H1 (cell line): ENCODE measurements at regions not wholly inside any gene's neighbourhood (a gene's known extent, or its start where the extent isn't known, plus 50 kb on each side); places are given as distances from the start of the nearest gene placed in this dataset.

Source experiments
- CTCF ChIA-PET: fragments of 300-600 bp; sonication (Branson Sonifier 250); formaldehyde crosslinking; loops from one replicate; lab custom pipeline; 2021; ENCODE audit not compliant: partially characterized antibody; lab: Charles Lee
- POLR2A ChIA-PET: fragments of 300-600 bp; sonication (Branson Sonifier 250); formaldehyde crosslinking; loops from one replicate; lab custom pipeline; 2021; ENCODE audit warnings: inconsistent platforms; ENCODE audit not compliant: partially characterized antibody; lab: Charles Lee
- DNase-seq, 2 experiments: peaks; one replicate each; pipeline versions ENCODE4 v3.0.0 to v3.0.0-alpha.2; 2010 to 2022; ENCODE audit warnings: low spot score in 2 of 2, low read depth in 1 of 2, mixed read lengths in 1 of 2
- FAIRE-seq: peaks from 2 replicates; lab custom pipeline; 2011; peaks lifted over from hg19 to GRCh38; lab: Jason Lieb, UNC
- H2AFZ ChIP-seq: 2 replicates; pipeline ENCODE4 v1.8.1; 2012; ENCODE audit warnings: low read length, inconsistent platforms
- H2AK5ac ChIP-seq: 2 replicates; pipeline ENCODE4 v1.6.1; 2013; ENCODE audit warnings: low read depth, low read length
- H2BK120ac ChIP-seq: replicated peaks from 2 replicates; pipeline ENCODE3; 2013; ENCODE audit warnings: low read depth, low read length, inconsistent platforms
- H2BK12ac ChIP-seq: 2 replicates; pipeline ENCODE4 v1.6.1; 2013; ENCODE audit warnings: low read depth, low read length
- H2BK15ac ChIP-seq: 2 replicates; pipeline ENCODE4 v1.6.1; 2013; ENCODE audit warnings: low read length
- H2BK20ac ChIP-seq: 2 replicates; pipeline ENCODE4 v1.6.1; 2013; ENCODE audit warnings: low read length
- H2BK5ac ChIP-seq: 2 replicates; pipeline ENCODE4 v1.6.1; 2013; ENCODE audit warnings: low read depth, low read length
- H3K14ac ChIP-seq: 2 replicates; pipeline ENCODE4 v1.6.1; 2013; ENCODE audit warnings: inconsistent platforms; ENCODE audit not compliant: insufficient read length
- H3K18ac ChIP-seq: 2 replicates; pipeline ENCODE4 v1.6.1; 2013; ENCODE audit warnings: low read length; ENCODE audit errors: extremely low read depth
- H3K23ac ChIP-seq: 2 replicates; pipeline ENCODE4 v1.6.1; 2013; ENCODE audit warnings: inconsistent platforms; ENCODE audit not compliant: insufficient read length
- H3K23me2 ChIP-seq: 2 replicates; pipeline ENCODE4 v1.6.1; 2013; ENCODE audit warnings: low read depth, low read length
- H3K27ac ChIP-seq: 2 replicates; pipeline ENCODE4 v1.6.1; 2011; ENCODE audit warnings: low read depth, low read length, inconsistent platforms
- H3K27me3 ChIP-seq, 4 experiments: replicated peaks in 1 of 4; 1 replicate in 1 of 4; 2 replicates in 3 of 4; pipeline versions ENCODE4 v1.6.1 to v1.8.1; 2011 to 2013; ENCODE audit warnings: low read length in 3 of 4, mild to moderate bottlenecking in 3 of 4, inconsistent platforms in 2 of 4, mixed read lengths in 2 of 4, moderate library complexity in 1 of 4; ENCODE audit not compliant: control insufficient read depth in 3 of 4, insufficient read depth in 3 of 4; ENCODE audit errors: extremely low read depth in 1 of 4
- H3K36me3 ChIP-seq, 4 experiments: 2 replicates each; pipeline versions ENCODE4 v1.6.1 to v1.8.1; 2011 to 2013; ENCODE audit warnings: mild to moderate bottlenecking in 4 of 4, low read length in 3 of 4, moderate library complexity in 2 of 4, control low read depth in 1 of 4, inconsistent platforms in 1 of 4; ENCODE audit not compliant: insufficient read depth in 4 of 4, control insufficient read depth in 2 of 4
- H3K4ac ChIP-seq: replicated peaks from 2 replicates; pipeline ENCODE3; 2013; ENCODE audit warnings: low read length, low read depth, mixed read lengths, inconsistent platforms; ENCODE audit not compliant: insufficient read length
- H3K4me1 ChIP-seq, 4 experiments: replicated peaks in 1 of 4; 1 replicate in 1 of 4; 2 replicates in 3 of 4; pipeline versions ENCODE4 v1.6.1 to v1.8.1; 2011 to 2013; ENCODE audit warnings: low read length in 3 of 4, inconsistent platforms in 2 of 4, mixed read lengths in 1 of 4; ENCODE audit not compliant: insufficient read depth in 4 of 4, control insufficient read depth in 3 of 4
- H3K4me2 ChIP-seq, 2 experiments: 2 replicates each; pipeline versions ENCODE4 v1.6.1 to v1.8.1; 2011 to 2013; ENCODE audit warnings: low read depth in 2 of 2, low read length in 2 of 2, control low read depth in 1 of 2, inconsistent platforms in 1 of 2, mild to moderate bottlenecking in 1 of 2; ENCODE audit not compliant: insufficient read depth in 1 of 2
- H3K4me3 ChIP-seq, 4 experiments: fragments of 200-600, 300-600 bp in 1 of 4; sonication (generic), shearing (Covaris generic), sonication (Bioruptor Twin) in 1 of 4; 2 replicates each; pipeline versions ENCODE4 v1.5.1 to v1.8.1; 2011 to 2016; ENCODE audit warnings: low read length in 4 of 4, low read depth in 3 of 4, control low read depth in 2 of 4, inconsistent platforms in 2 of 4, mild to moderate bottlenecking in 2 of 4, mixed read lengths in 1 of 4, moderate library complexity in 1 of 4; ENCODE audit not compliant: insufficient read depth in 2 of 4; ENCODE audit errors: extremely low read depth in 1 of 4
- H3K56ac ChIP-seq: replicated peaks from 2 replicates; pipeline ENCODE3; 2013; ENCODE audit warnings: low read depth, mild to moderate bottlenecking, mixed read lengths, low read length, inconsistent platforms; ENCODE audit not compliant: insufficient read length
- H3K79me1 ChIP-seq: 2 replicates; pipeline ENCODE4 v1.6.1; 2013; ENCODE audit warnings: low read depth, low read length, control low read depth
- H3K79me2 ChIP-seq, 2 experiments: 2 replicates each; pipeline versions ENCODE4 v1.6.1 to v1.8.1; 2012 to 2013; ENCODE audit warnings: low read length in 2 of 2, mild to moderate bottlenecking in 2 of 2, inconsistent platforms in 1 of 2; ENCODE audit not compliant: insufficient read depth in 2 of 2, control insufficient read depth in 1 of 2
- H3K9ac ChIP-seq, 4 experiments: replicated peaks in 1 of 4; 1 replicate in 1 of 4; 2 replicates in 3 of 4; pipeline versions ENCODE4 v1.6.1 to v1.8.1; 2011 to 2013; ENCODE audit warnings: low read depth in 3 of 4, low read length in 3 of 4, control low read depth in 2 of 4, mild to moderate bottlenecking in 2 of 4, moderate library complexity in 2 of 4, inconsistent platforms in 1 of 4; ENCODE audit errors: extremely low read depth in 1 of 4
- H3K9me3 ChIP-seq, 2 experiments: 2 replicates each; pipeline versions ENCODE4 v1.6.1 to v1.8.1; 2012 to 2013; ENCODE audit warnings: mild to moderate bottlenecking in 2 of 2, moderate library complexity in 2 of 2, control low read depth in 1 of 2, inconsistent platforms in 1 of 2, low read depth in 1 of 2, low read length in 1 of 2, mixed read lengths in 1 of 2; ENCODE audit not compliant: insufficient read depth in 2 of 2
- H4K20me1 ChIP-seq, 2 experiments: replicated peaks in 1 of 2; 2 replicates each; pipeline versions ENCODE3 to v1.8.1; 2011 to 2013; ENCODE audit warnings: inconsistent platforms in 2 of 2, low read length in 2 of 2, mild to moderate bottlenecking in 1 of 2; ENCODE audit not compliant: insufficient read depth in 2 of 2, control insufficient read depth in 1 of 2
- H4K5ac ChIP-seq: 2 replicates; pipeline ENCODE4 v1.6.1; 2013; ENCODE audit warnings: low read length, low read depth, mixed read lengths, inconsistent platforms; ENCODE audit not compliant: insufficient read length
- H4K8ac ChIP-seq: 2 replicates; pipeline ENCODE4 v1.8.0; 2013; ENCODE audit warnings: mild to moderate bottlenecking, moderate library complexity, low read length, inconsistent platforms; ENCODE audit not compliant: insufficient read depth; ENCODE audit errors: extremely low read depth
- H4K91ac ChIP-seq: replicated peaks from 2 replicates; pipeline ENCODE3; 2013; ENCODE audit warnings: low read length, mixed read lengths, inconsistent platforms; ENCODE audit not compliant: insufficient read length
- CBX8 ChIP-seq: fragments of 300-800, 300-1000 bp; sonication (generic); IDR thresholded peaks from 2 replicates; pipeline ENCODE4 v1.7.1; 2016; ENCODE audit warnings: low read depth, low read length, borderline replicate concordance
- CHD1 ChIP-seq: IDR thresholded peaks from 2 replicates; pipeline ENCODE4 v1.6.1; 2012; ENCODE audit warnings: low read depth, low read length, improper control_type of control experiment
- GABPA ChIP-seq: IDR thresholded peaks from 2 replicates; pipeline ENCODE4 v1.6.1; 2011; ENCODE audit warnings: mild to moderate bottlenecking, low read length, moderate library complexity, borderline replicate concordance; ENCODE audit not compliant: insufficient read depth
- HDAC2 ChIP-seq, 2 experiments: fragments of 300-600 bp in 1 of 2; sonication (generic) in 1 of 2; IDR thresholded peaks; 2 replicates each; pipeline ENCODE4 v1.6.1; 2011 to 2012; ENCODE audit warnings: low read depth in 2 of 2, low read length in 2 of 2, mild to moderate bottlenecking in 2 of 2, moderate library complexity in 2 of 2, borderline replicate concordance in 1 of 2, inconsistent platforms in 1 of 2
- RBBP5 ChIP-seq: IDR thresholded peaks from 2 replicates; pipeline ENCODE4 v1.7.1; 2012; ENCODE audit warnings: low read depth, mild to moderate bottlenecking, inconsistent platforms, low read length, moderate library complexity, borderline replicate concordance
- SP1 ChIP-seq: IDR thresholded peaks from 2 replicates; pipeline ENCODE4 v1.6.1; 2011; ENCODE audit warnings: low read depth, low read length
- WGBS, 2 experiments: shearing (Covaris generic) in 1 of 2; methylation state at CpG; one replicate each; pipeline versions ENCODE4 v1.1.6 to v1.1.7; 2013 to 2015; ENCODE audit warnings: low lambda C conversion rate in 2 of 2, mixed read lengths in 2 of 2, inconsistent platforms in 1 of 2, low coverage in 1 of 2, missing lambda C conversion rate in 1 of 2; ENCODE audit not compliant: insufficient replicate concordance in 2 of 2, insufficient coverage in 1 of 2, insufficient read length in 1 of 2; ENCODE audit errors: extremely low coverage in 1 of 2, missing lambda C conversion rate in 1 of 2; 5-methylcytosine and 5-hydroxymethylcytosine counted together
- TF ChIP-seq, protein P1 (sequence below), 3 experiments: IDR thresholded peaks; 1 replicate in 2 of 3; 2 replicates in 1 of 3; pipeline versions ENCODE4 v1.5.1 to v1.6.1; 2011; ENCODE audit warnings: low read length in 3 of 3, mild to moderate bottlenecking in 3 of 3, inconsistent platforms in 2 of 3, low read depth in 1 of 3, moderate library complexity in 1 of 3; ENCODE audit not compliant: insufficient read depth in 1 of 3; ENCODE audit errors: control extremely low read depth in 1 of 3

DNA sequence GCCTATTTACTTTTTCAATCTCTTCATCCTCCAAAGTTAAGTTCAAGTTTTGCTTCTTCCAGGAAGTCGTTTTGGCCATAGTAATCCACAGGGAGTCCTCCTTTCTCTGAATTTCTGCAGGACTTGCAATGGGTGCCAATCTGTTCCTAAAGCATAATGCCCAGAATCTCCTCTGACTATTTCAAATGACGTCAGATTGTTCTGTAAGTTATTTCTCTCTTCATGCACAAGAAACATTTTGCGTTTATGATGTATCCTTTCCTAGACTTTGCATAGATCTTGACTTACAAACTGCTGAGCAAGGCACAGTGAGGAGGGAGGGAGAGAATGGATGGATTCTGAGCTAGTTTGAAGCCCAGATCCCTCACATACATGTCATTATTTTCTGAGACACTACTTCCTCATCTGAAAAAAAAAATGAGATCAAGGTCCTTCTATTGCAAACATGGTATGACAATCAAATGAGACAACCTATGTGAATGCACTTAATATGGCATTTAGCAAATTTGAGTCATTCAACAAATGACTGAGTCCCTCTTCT, 103.1 kb downstream of the MEX3B start:
- no peaks in the 10 kb centered on the region for H3K36me3 ChIP-seq
- H3K4me1 ChIP-seq: peaks cover 0 to 5% (median 1%) of the 10 kb centered on the region in 4 experiments; a peak in 2 of 7 replicates
- no peak overlapping the region for H2BK12ac ChIP-seq
- no peaks in the 10 kb centered on the region for H3K79me1 ChIP-seq
- H3K4me3 ChIP-seq: no peak overlapping the region
- no peak overlapping the region for H4K8ac ChIP-seq
- H3K23ac ChIP-seq: no peak overlapping the region
- no peak overlapping the region for H4K91ac ChIP-seq
- FAIRE-seq: no peak
- H2BK15ac ChIP-seq: no peak overlapping the region
- H3K27me3 ChIP-seq: no peaks in the 10 kb centered on the region
- H3K23me2 ChIP-seq: no peaks in the 10 kb centered on the region
- peaks cover 0 to 2% of the 10 kb centered on the region in 2 experiments for H4K20me1 ChIP-seq
- H3K14ac ChIP-seq: no peak overlapping the region
- H2AFZ ChIP-seq: no peak overlapping the region
- no peak overlapping the region for H3K18ac ChIP-seq
- no peak overlapping the region for H2BK5ac ChIP-seq
- no peak for TF ChIP-seq HDAC2 (IDR thresholded peaks at IDR 0.05; ENCODE audit: borderline replicate concordance in 1 of 2, low read depth in 2 of 2, low read length in 2 of 2)
- TF ChIP-seq, protein P1, sequence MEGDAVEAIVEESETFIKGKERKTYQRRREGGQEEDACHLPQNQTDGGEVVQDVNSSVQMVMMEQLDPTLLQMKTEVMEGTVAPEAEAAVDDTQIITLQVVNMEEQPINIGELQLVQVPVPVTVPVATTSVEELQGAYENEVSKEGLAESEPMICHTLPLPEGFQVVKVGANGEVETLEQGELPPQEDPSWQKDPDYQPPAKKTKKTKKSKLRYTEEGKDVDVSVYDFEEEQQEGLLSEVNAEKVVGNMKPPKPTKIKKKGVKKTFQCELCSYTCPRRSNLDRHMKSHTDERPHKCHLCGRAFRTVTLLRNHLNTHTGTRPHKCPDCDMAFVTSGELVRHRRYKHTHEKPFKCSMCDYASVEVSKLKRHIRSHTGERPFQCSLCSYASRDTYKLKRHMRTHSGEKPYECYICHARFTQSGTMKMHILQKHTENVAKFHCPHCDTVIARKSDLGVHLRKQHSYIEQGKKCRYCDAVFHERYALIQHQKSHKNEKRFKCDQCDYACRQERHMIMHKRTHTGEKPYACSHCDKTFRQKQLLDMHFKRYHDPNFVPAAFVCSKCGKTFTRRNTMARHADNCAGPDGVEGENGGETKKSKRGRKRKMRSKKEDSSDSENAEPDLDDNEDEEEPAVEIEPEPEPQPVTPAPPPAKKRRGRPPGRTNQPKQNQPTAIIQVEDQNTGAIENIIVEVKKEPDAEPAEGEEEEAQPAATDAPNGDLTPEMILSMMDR (IDR thresholded peaks at IDR 0.05; ENCODE audit: control extremely low read depth in 1 of 3, insufficient read depth in 1 of 3, low read depth in 1 of 3, low read length in 3 of 3): no peak
- TF ChIP-seq CBX8: no peak
- no peak for TF ChIP-seq RBBP5
- TF ChIP-seq SP1: no peak
- TF ChIP-seq CHD1: no peak
- TF ChIP-seq GABPA: no peak
- H3K4me2 ChIP-seq: no peak overlapping the region
- no peak overlapping the region for H2AK5ac ChIP-seq
- no peak overlapping the region for H4K5ac ChIP-seq
- H3K56ac ChIP-seq: no peak overlapping the region
- no peak overlapping the region for H3K9ac ChIP-seq
- DNase-seq: no peak
- H3K27ac ChIP-seq: no peak overlapping the region
- no peak overlapping the region for H3K4ac ChIP-seq
- no peak overlapping the region for H2BK120ac ChIP-seq
- WGBS, 2 experiments: 92% methylated on average over 3 of the region's 3 CpGs; no CpG with 5 or more reads in 1 of the 2 experiments
- POLR2A ChIA-PET: no interaction called here
- no peaks in the 10 kb centered on the region for H3K79me2 ChIP-seq
- no peak overlapping the region for H2BK20ac ChIP-seq
- CTCF ChIA-PET: no interaction called here
- no peaks in the 10 kb centered on the region for H3K9me3 ChIP-seq
